ENCODE measurements at regions not wholly inside any gene's neighbourhood (a gene's known extent, or its start where the extent isn't known, plus 50 kb on each side); places are given as distances from the start of the nearest gene placed in this dataset.
A peak's percentile ranks its signal among the peaks of the same experiment; 100 is the strongest.

- Histone ChIP-seq H3K9me3 (replicated peaks; ENCODE audit: control insufficient read depth, low read depth, low read length) (peaks cover 2% of the 10 kb centered on the region), H3K4me3 (ENCODE audit: low read length) (no peak overlapping the region), H3K27me3 (ENCODE audit: control insufficient read depth, insufficient read depth, low read length) (no peaks in the 10 kb centered on the region), H3K4me1 (ENCODE audit: control insufficient read depth, insufficient read depth, low read length) (no peaks in the 10 kb centered on the region), H3K36me3 (ENCODE audit: control insufficient read depth, insufficient read depth, low read length) (no peaks in the 10 kb centered on the region), H3K27ac (ENCODE audit: low read length) (no peak overlapping the region)
- no CpG with 5 or more reads among the region's 3 CpGs for WGBS (ENCODE audit: insufficient coverage)
- DNase-seq: no peak
Observed at GRCh38 chr17:82998637-82999036, 80.8 kb upstream of the METRNL start.

GRCh38 chr17:83000738-83001137, 78.7 kb upstream of the METRNL start:
- peaks cover 6% of the 10 kb centered on the region for H3K36me3 ChIP-seq (ENCODE audit: control insufficient read depth, insufficient read depth, low read length)
- H3K27ac ChIP-seq (ENCODE audit: low read length): no peak overlapping the region
- whole genome bisulfite sequencing (ENCODE audit: insufficient coverage): 74% methylated on average over 4 of the region's 6 CpGs
- H3K4me1 ChIP-seq (ENCODE audit: control insufficient read depth, insufficient read depth, low read length): no peaks in the 10 kb centered on the region
- H3K27me3 ChIP-seq (ENCODE audit: control insufficient read depth, insufficient read depth, low read length): no peaks in the 10 kb centered on the region
- DNase-seq: no peak
- no peak overlapping the region for H3K4me3 ChIP-seq (ENCODE audit: low read length)
- peaks cover 2% of the 10 kb centered on the region for H3K9me3 ChIP-seq (replicated peaks; ENCODE audit: control insufficient read depth, low read depth, low read length)

- Histone ChIP-seq H3K27me3 (ENCODE audit: control insufficient read depth, insufficient read depth, low read length) (no peaks in the 10 kb centered on the region), H3K4me3 (ENCODE audit: low read length) (no peak overlapping the region), H3K27ac (ENCODE audit: low read length) (no peak overlapping the region), H3K4me1 (ENCODE audit: control insufficient read depth, insufficient read depth, low read length) (peaks cover 6% of the 10 kb centered on the region), H3K36me3 (ENCODE audit: control insufficient read depth, insufficient read depth, low read length) (peaks cover 16% of the 10 kb centered on the region), H3K9me3 (replicated peaks; ENCODE audit: control insufficient read depth, low read depth, low read length) (peaks cover 2% of the 10 kb centered on the region)
- no peak for DNase-seq
- WGBS (ENCODE audit: insufficient coverage): 92% methylated on average over 32 of the region's 33 CpGs
Observed at GRCh38 chr17:83002118-83002805, 77.1 kb upstream of the METRNL start.

DNA sequence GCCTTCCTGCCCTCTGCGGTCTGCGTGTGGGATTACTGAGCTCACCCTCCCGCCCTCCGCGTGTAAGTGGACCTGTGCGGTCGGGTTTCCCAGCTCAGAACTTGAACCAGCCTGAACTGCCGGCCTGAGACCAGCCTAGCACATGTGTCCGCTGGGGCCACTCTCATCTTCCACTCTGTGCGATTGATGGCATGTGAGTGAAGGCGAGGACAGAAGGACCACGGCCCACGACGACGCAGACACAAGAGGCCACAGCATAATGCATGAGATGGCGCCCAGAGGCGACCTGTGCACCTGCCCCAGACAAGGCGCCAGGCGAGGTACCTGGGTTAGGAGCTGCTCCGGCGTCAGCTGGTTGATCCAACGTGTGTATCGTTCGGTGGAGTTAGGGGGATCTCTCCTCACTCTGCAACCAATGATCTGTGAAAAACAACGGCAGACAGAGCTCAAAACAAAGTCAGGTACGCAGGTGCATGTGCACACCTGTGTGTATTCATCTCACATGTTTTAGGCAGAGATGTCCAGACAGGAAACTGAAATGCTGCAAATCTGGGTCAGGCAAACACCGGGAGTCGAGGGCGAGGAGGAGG, 74.5 kb upstream of the METRNL start:
- 93% methylated on average over 29 of the region's 29 CpGs for WGBS (ENCODE audit: insufficient coverage)

GRCh38 chr17:83005639-83006038, 73.8 kb upstream of the METRNL start:
- no peak for DNase-seq
- no peak overlapping the region for H3K4me3 ChIP-seq (ENCODE audit: low read length)
- 98% methylated on average over 7 of the region's 11 CpGs for WGBS (ENCODE audit: insufficient coverage)
- no peaks in the 10 kb centered on the region for H3K27me3 ChIP-seq (ENCODE audit: control insufficient read depth, insufficient read depth, low read length)
- H3K9me3 ChIP-seq (replicated peaks; ENCODE audit: control insufficient read depth, low read depth, low read length): peaks cover 3% of the 10 kb centered on the region
- H3K36me3 ChIP-seq (ENCODE audit: control insufficient read depth, insufficient read depth, low read length): peaks cover 16% of the 10 kb centered on the region
- H3K4me1 ChIP-seq (ENCODE audit: control insufficient read depth, insufficient read depth, low read length): peaks cover 14% of the 10 kb centered on the region
- H3K27ac ChIP-seq (ENCODE audit: low read length): no peak overlapping the region

More for the DNA sequence above, 74.5 kb upstream of the METRNL start:
- Histone ChIP-seq H3K27ac (ENCODE audit: low read length) (no peak overlapping the region), H3K36me3 (ENCODE audit: control insufficient read depth, insufficient read depth, low read length) (peaks cover 16% of the 10 kb centered on the region), H3K9me3 (replicated peaks; ENCODE audit: control insufficient read depth, low read depth, low read length) (peaks cover 3% of the 10 kb centered on the region), H3K4me1 (ENCODE audit: control insufficient read depth, insufficient read depth, low read length) (peaks cover 12% of the 10 kb centered on the region), H3K4me3 (ENCODE audit: low read length) (no peak overlapping the region), H3K27me3 (ENCODE audit: control insufficient read depth, insufficient read depth, low read length) (no peaks in the 10 kb centered on the region)
- no peak for DNase-seq

DNA sequence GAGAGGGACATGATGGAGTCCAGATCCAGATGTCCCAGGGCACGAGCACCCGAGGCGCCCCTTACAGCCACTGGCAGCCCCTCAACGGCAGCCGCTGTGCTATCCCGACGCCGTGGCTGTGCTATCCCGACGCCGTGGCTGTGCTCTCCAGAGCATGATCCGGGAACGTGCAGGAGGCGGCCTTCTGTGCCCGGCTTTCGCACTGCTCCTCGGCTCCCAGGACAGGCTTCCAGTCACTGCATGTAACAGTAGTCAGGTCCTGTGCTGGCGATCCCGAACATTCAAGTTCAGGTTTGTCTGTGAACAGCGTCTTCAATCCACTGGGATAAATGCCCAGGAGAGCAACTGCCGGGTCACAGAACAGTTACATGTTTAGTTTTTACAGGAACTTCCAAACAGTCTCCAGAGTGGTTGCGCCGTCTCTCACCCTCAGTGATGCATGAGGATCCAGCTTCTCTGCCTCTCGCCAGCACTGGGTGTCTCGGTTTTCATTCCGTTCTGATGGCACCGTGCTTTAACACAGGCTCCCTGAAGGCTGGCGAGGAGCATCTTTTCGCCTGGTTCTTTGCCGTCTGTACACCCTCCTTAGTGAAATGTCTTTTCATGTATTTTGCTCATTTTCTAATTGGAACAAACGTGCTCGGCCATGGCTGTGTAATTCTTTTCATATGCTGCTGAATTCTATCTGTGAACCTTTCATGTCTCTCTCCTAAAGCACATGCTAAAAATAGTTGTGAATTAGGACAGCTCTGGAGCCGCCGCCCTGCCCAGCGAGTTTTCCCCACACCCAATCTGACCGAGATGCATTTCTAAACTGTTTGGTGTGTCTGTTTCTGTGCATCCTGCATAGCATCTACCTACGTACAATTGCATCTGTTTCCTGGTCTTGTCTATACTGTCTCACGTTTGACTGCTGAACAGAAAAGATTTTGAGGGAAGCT, 72.6 kb upstream of the METRNL start:
- Histone ChIP-seq H3K27me3 (ENCODE audit: control insufficient read depth, insufficient read depth, low read length) (no peaks in the 10 kb centered on the region), H3K36me3 (ENCODE audit: control insufficient read depth, insufficient read depth, low read length) (peaks cover 16% of the 10 kb centered on the region), H3K9me3 (replicated peaks; ENCODE audit: control insufficient read depth, low read depth, low read length) (peaks cover 3% of the 10 kb centered on the region), H3K4me3 (ENCODE audit: low read length) (no peak overlapping the region), H3K27ac (ENCODE audit: low read length) (no peak overlapping the region), H3K4me1 (ENCODE audit: control insufficient read depth, insufficient read depth, low read length) (peaks cover 14% of the 10 kb centered on the region)
- peak; percentile 30 for DNase-seq
- 71% methylated on average over 32 of the region's 38 CpGs for whole genome bisulfite sequencing (ENCODE audit: insufficient coverage)

DNA sequence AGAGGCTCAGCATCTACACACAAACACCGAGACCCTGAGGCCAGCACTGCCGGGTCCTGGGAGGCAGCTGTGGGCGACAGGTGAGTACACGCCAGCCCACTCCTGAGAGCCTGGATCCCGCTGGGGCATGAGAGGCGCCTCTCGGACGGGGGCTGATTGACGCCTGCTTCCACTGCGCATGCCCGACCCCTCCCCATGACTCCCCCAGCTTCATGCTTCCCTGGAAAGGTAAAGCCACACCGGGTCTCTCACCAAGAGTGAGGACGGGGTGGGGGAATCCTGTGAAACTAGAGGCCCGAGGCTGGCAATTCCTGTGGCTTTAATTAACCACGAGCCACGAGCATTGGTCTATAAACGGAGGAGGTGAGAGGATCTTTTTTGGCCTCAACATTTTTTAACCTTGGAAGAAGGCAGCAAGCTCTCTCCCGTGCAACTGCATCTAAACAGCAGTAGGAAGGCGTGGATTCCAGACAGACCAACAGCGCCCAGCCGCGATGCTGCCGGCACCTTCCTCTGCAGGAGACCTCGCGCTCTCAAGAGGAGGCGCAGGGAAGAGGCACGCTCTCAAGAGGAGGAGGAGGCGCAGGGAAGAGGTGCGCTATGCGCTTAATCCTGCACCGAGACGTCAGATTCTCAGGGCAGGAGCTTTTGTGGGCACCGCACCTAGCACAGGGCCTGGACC, 71.8 kb upstream of the METRNL start:
- Histone ChIP-seq H3K36me3 (ENCODE audit: control insufficient read depth, insufficient read depth, low read length) (peaks cover 16% of the 10 kb centered on the region), H3K4me1 (ENCODE audit: control insufficient read depth, insufficient read depth, low read length) (peaks cover 18% of the 10 kb centered on the region), H3K4me3 (ENCODE audit: low read length) (no peak overlapping the region), H3K9me3 (replicated peaks; ENCODE audit: control insufficient read depth, low read depth, low read length) (peaks cover 3% of the 10 kb centered on the region), H3K27ac (ENCODE audit: low read length) (no peak overlapping the region), H3K27me3 (ENCODE audit: control insufficient read depth, insufficient read depth, low read length) (no peaks in the 10 kb centered on the region)
- DNase-seq: no peak
- 84% methylated on average over 20 of the region's 33 CpGs for WGBS (ENCODE audit: insufficient coverage)

DNA sequence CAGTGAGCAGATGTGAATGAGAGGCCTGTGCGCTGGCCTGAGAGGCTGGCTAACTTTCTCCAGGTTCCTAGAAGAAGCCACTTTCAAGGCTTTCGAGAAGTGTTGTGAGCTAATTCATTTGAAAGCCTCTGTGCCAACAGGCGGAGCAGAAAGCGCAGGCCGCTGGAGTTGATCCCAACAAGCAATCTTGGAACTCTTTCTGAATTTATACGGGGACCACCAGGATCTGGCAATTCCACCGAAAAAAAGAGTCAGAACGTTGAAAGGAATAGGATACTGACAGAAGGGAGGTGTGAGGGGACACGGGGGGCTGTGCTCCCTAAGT, 71.3 kb upstream of the METRNL start:
- peaks cover 16% of the 10 kb centered on the region for H3K36me3 ChIP-seq (ENCODE audit: control insufficient read depth, insufficient read depth, low read length)
- no peak overlapping the region for H3K27ac ChIP-seq (ENCODE audit: low read length)
- 73% methylated on average over 7 of the region's 9 CpGs for WGBS (ENCODE audit: insufficient coverage)
- H3K27me3 ChIP-seq (ENCODE audit: control insufficient read depth, insufficient read depth, low read length): no peaks in the 10 kb centered on the region
- peaks cover 20% of the 10 kb centered on the region for H3K4me1 ChIP-seq (ENCODE audit: control insufficient read depth, insufficient read depth, low read length)
- H3K4me3 ChIP-seq (ENCODE audit: low read length): no peak overlapping the region
- no peak for DNase-seq
- H3K9me3 ChIP-seq (replicated peaks; ENCODE audit: control insufficient read depth, low read depth, low read length): peaks cover 3% of the 10 kb centered on the region

GRCh38 chr17:83008526-83008925, 70.9 kb upstream of the METRNL start:
- 92% methylated on average over 23 of the region's 23 CpGs for WGBS (ENCODE audit: insufficient coverage)
- H3K4me3 ChIP-seq (ENCODE audit: low read length): no peak overlapping the region
- H3K9me3 ChIP-seq (replicated peaks; ENCODE audit: control insufficient read depth, low read depth, low read length): peaks cover 3% of the 10 kb centered on the region
- peaks cover 16% of the 10 kb centered on the region for H3K36me3 ChIP-seq (ENCODE audit: control insufficient read depth, insufficient read depth, low read length)
- no peaks in the 10 kb centered on the region for H3K27me3 ChIP-seq (ENCODE audit: control insufficient read depth, insufficient read depth, low read length)
- DNase-seq: no peak
- no peak overlapping the region for H3K27ac ChIP-seq (ENCODE audit: low read length)
- peaks cover 20% of the 10 kb centered on the region for H3K4me1 ChIP-seq (ENCODE audit: control insufficient read depth, insufficient read depth, low read length)
